HK-2 (cell line): ENCODE measurements at regions not wholly inside any gene's neighbourhood (a gene's known extent, or its start where the extent isn't known, plus 50 kb on each side); places are given as distances from the start of the nearest gene placed in this dataset.
"Not testable (repeated sequence)": the region's sequence is repeated elsewhere in the genome, so short reads cannot be mapped to it uniquely, and the experiment has no call there.

Experiments
- DNase-seq: peaks from one replicate; pipeline ENCODE4 v3.0.0-alpha.2; 2018; ENCODE audit not compliant: unreplicated experiment

- no peak for DNase-seq
Measured at GRCh38 chr13:24931450-24932251, 164.3 kb upstream of the PABPC3 start.

GRCh38 chr13:24933106-24934023 lies 162.6 kb upstream of the PABPC3 start:
- DNase-seq = not testable (repeated sequence)

GRCh38 chr13:24934024-24934385 lies 161.9 kb upstream of the PABPC3 start:
- DNase-seq = not testable (repeated sequence)

- no peak for DNase-seq
Measured at GRCh38 chr13:24938966-24939365, 157.0 kb upstream of the PABPC3 start.

GRCh38 chr13:24941023-24941713 lies 154.8 kb upstream of the PABPC3 start:
- not testable (repeated sequence) for DNase-seq

GRCh38 chr13:24943136-24943535 lies 152.8 kb upstream of the PABPC3 start:
- no peak for DNase-seq

- DNase-seq = not testable (repeated sequence)
Measured at GRCh38 chr13:24944073-24944472, 151.9 kb upstream of the PABPC3 start.

- DNase-seq = not testable (repeated sequence)
Measured at GRCh38 chr13:24948977-24949376, 147.0 kb upstream of the PABPC3 start.

GRCh38 chr13:24950611-24951010 lies 145.3 kb upstream of the PABPC3 start:
- not testable (repeated sequence) for DNase-seq

- not testable (repeated sequence) for DNase-seq
Measured at GRCh38 chr13:24967970-24968369, 128.0 kb upstream of the PABPC3 start.

- DNase-seq = not testable (repeated sequence)
Measured at GRCh38 chr13:24968416-24968815, 127.5 kb upstream of the PABPC3 start.

GRCh38 chr13:24973102-24973501 lies 122.8 kb upstream of the PABPC3 start:
- not testable (repeated sequence) for DNase-seq

GRCh38 chr13:24981181-24981803 lies 114.6 kb upstream of the PABPC3 start:
- not testable (repeated sequence) for DNase-seq

GRCh38 chr13:24982333-24982999 lies 113.5 kb upstream of the PABPC3 start:
- DNase-seq = no peak

GRCh38 chr13:24983094-24983493 lies 112.8 kb upstream of the PABPC3 start:
- no peak for DNase-seq

- no peak for DNase-seq
Measured at GRCh38 chr13:24984134-24984533, 111.8 kb upstream of the PABPC3 start.

- no peak for DNase-seq
Measured at GRCh38 chr13:24985107-24985506, 110.8 kb upstream of the PABPC3 start.

- no peak for DNase-seq
Measured at GRCh38 chr13:24985896-24986295, 110.0 kb upstream of the PABPC3 start.

- DNase-seq = no peak
Measured at GRCh38 chr13:24986826-24987225, 109.1 kb upstream of the PABPC3 start.

- DNase-seq = not testable (repeated sequence)
Measured at GRCh38 chr13:24989959-24990358, 106.0 kb upstream of the PABPC3 start.

- DNase-seq = not testable (repeated sequence)
Measured at GRCh38 chr13:24992946-24993345, 103.0 kb upstream of the PABPC3 start.
